HepG2 (cell line): ENCODE measurements at regions not wholly inside any gene's neighbourhood (a gene's known extent, or its start where the extent isn't known, plus 50 kb on each side); places are given as distances from the start of the nearest gene placed in this dataset.

ENCODE experiments used
- AGO1 ChIP-seq: fragments of 200-400 bp; formaldehyde crosslinking; IDR thresholded peaks from 2 replicates; pipeline ENCODE4 v1.6.1; 2017; ENCODE audit warnings: mild to moderate bottlenecking, low read depth, low read length, moderate library complexity; ENCODE audit not compliant: poor library complexity, severe bottlenecking
- IRF1 ChIP-seq: sonication (generic); formaldehyde crosslinking; IDR thresholded peaks from 2 replicates; pipeline ENCODE4 v1.4.0; 2020; ENCODE audit warnings: low read depth, mild to moderate bottlenecking, missing genetic modification reagents
- JDP2 ChIP-seq: sonication (generic); formaldehyde crosslinking; IDR thresholded peaks from 2 replicates; pipeline ENCODE4 v1.8.1; 2022; ENCODE audit warnings: missing genetic modification reagents, borderline replicate concordance
- JUNB ChIP-seq: sonication (generic); formaldehyde crosslinking; IDR thresholded peaks from 2 replicates; pipeline ENCODE4 v1.8.0; 2022; ENCODE audit warnings: missing genetic modification reagents, mild to moderate bottlenecking, borderline replicate concordance
- MED13 ChIP-seq: sonication (generic); formaldehyde crosslinking; IDR thresholded peaks from 2 replicates; pipeline ENCODE4 v1.5.0; 2020; ENCODE audit warnings: missing genetic modification reagents
- NR2F1 ChIP-seq, 2 experiments: fragments of 450-650 bp in 1 of 2; formaldehyde crosslinking in 1 of 2; IDR thresholded peaks; 2 replicates each; pipeline versions ENCODE4 v1.5.0 to v1.6.1; 2016 to 2020; ENCODE audit warnings: mild to moderate bottlenecking in 1 of 2, missing compliant biosample characterization in 1 of 2, missing genetic modification reagents in 1 of 2, moderate library complexity in 1 of 2
- TBX3 ChIP-seq: fragments of 450-650 bp; IDR thresholded peaks from 2 replicates; pipeline ENCODE4 v1.6.1; 2017; ENCODE audit warnings: antibody characterized with exemption, mild to moderate bottlenecking, inconsistent platforms, borderline replicate concordance
- TIGD3 ChIP-seq: sonication (generic); formaldehyde crosslinking; IDR thresholded peaks from 2 replicates; pipeline ENCODE4 v1.5.1; 2020; ENCODE audit warnings: mild to moderate bottlenecking, missing genetic modification reagents, borderline replicate concordance
- TOPORS ChIP-seq: sonication (generic); formaldehyde crosslinking; IDR thresholded peaks from 2 replicates; pipeline ENCODE4 v1.8.0; 2023; ENCODE audit warnings: mild to moderate bottlenecking, missing genetic modification reagents
- ZBTB38 ChIP-seq: sonication (generic); formaldehyde crosslinking; IDR thresholded peaks from 2 replicates; pipeline ENCODE4 v1.5.1; 2020; ENCODE audit warnings: mild to moderate bottlenecking, missing genetic modification reagents
- ZNF180 ChIP-seq: sonication (generic); formaldehyde crosslinking; IDR thresholded peaks from 2 replicates; pipeline ENCODE4 v1.4.0; 2020; ENCODE audit warnings: low read depth, missing genetic modification reagents, borderline replicate concordance
- ZNF768 ChIP-seq: sonication (generic); formaldehyde crosslinking; IDR thresholded peaks from 2 replicates; pipeline ENCODE4 v1.4.0; 2020; ENCODE audit warnings: missing genetic modification reagents
- TF ChIP-seq, protein P1 (sequence below): IDR thresholded peaks from 2 replicates; pipeline ENCODE4 v1.6.1; 2016; ENCODE audit warnings: low read depth, borderline replicate concordance
- TF ChIP-seq, protein P2 (sequence below): sonication (generic); formaldehyde crosslinking; IDR thresholded peaks from 2 replicates; pipeline ENCODE4 v1.4.0; 2020; ENCODE audit warnings: missing genetic modification reagents
- TF ChIP-seq, protein P3 (sequence below): sonication (generic); formaldehyde crosslinking; IDR thresholded peaks from 2 replicates; pipeline ENCODE4 v1.5.1; 2020; ENCODE audit warnings: missing genetic modification reagents, mild to moderate bottlenecking, borderline replicate concordance

DNA sequence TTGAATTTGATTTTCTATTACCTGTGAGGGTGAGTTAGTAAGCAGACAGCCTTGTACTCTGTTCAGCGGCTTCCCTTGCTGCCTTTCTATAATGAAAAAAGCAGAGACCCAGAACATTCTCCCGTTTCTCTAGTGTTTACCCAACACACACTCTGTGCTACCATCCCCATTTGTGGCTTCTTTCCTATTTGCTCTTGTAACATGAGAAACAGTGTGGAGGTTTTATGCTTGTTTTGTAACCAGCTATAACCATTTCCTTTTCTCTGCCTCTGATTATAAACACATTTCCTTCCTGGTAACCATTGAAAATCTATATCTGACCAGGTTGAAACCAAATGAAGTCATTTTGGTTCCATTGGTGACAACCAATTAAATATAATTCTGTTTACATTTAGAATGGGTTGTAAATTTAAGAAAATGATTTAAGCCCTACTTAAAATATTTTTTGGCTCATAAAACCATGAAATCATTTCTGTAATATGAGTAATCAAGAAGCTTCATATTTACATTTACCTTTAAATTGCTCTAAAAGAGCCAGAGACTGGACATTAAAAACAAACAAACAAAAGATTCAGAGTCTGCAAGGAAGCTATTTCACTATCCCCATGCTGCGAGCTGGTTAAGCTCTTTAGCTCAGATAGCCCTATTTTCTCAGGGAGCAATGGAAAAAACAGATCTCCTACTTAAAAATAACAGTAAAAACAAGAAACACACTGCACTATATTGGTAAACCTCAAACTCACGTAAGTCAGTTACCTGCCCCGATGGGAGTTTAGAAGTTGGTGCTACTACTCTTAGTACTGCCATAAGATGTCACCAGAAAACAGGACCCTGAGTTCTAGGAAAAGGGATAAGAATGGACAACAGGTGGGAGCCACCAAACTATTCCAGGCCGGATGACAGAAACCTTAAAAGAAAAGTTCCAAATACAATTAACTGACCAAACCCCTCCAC lies 206.5 kb upstream of the EEA1 start (continued):
- TF ChIP-seq IRF1 (no peak), TOPORS (CRISPR knock-in tag) (no peak), NR2F1 (CRISPR knock-in tag; IDR thresholded peaks at IDR 0.05) (peak in 1 of 2 experiments; percentile 1; a peak in 1 of 4 replicates), TBX3 (peak; percentile 79; the same call in 1 of the 2 replicates), TIGD3 (no peak), ZNF180 (no peak), ZNF768 (CRISPR knock-in tag) (no peak), ZBTB38 (CRISPR knock-in tag) (no peak), JDP2 (CRISPR knock-in tag) (no peak), AGO1 (no peak), MED13 (CRISPR knock-in tag) (no peak), JUNB (CRISPR knock-in tag) (no peak)
- TF ChIP-seq, protein P1, sequence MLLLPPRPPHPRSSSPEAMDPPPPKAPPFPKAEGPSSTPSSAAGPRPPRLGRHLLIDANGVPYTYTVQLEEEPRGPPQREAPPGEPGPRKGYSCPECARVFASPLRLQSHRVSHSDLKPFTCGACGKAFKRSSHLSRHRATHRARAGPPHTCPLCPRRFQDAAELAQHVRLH (CRISPR knock-in tag) = no peak
- TF ChIP-seq, protein P2, sequence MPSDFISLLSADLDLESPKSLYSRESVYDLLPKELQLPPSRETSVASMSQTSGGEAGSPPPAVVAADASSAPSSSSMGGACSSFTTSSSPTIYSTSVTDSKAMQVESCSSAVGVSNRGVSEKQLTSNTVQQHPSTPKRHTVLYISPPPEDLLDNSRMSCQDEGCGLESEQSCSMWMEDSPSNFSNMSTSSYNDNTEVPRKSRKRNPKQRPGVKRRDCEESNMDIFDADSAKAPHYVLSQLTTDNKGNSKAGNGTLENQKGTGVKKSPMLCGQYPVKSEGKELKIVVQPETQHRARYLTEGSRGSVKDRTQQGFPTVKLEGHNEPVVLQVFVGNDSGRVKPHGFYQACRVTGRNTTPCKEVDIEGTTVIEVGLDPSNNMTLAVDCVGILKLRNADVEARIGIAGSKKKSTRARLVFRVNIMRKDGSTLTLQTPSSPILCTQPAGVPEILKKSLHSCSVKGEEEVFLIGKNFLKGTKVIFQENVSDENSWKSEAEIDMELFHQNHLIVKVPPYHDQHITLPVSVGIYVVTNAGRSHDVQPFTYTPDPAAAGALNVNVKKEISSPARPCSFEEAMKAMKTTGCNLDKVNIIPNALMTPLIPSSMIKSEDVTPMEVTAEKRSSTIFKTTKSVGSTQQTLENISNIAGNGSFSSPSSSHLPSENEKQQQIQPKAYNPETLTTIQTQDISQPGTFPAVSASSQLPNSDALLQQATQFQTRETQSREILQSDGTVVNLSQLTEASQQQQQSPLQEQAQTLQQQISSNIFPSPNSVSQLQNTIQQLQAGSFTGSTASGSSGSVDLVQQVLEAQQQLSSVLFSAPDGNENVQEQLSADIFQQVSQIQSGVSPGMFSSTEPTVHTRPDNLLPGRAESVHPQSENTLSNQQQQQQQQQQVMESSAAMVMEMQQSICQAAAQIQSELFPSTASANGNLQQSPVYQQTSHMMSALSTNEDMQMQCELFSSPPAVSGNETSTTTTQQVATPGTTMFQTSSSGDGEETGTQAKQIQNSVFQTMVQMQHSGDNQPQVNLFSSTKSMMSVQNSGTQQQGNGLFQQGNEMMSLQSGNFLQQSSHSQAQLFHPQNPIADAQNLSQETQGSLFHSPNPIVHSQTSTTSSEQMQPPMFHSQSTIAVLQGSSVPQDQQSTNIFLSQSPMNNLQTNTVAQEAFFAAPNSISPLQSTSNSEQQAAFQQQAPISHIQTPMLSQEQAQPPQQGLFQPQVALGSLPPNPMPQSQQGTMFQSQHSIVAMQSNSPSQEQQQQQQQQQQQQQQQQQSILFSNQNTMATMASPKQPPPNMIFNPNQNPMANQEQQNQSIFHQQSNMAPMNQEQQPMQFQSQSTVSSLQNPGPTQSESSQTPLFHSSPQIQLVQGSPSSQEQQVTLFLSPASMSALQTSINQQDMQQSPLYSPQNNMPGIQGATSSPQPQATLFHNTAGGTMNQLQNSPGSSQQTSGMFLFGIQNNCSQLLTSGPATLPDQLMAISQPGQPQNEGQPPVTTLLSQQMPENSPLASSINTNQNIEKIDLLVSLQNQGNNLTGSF = no peak
- TF ChIP-seq, protein P3, sequence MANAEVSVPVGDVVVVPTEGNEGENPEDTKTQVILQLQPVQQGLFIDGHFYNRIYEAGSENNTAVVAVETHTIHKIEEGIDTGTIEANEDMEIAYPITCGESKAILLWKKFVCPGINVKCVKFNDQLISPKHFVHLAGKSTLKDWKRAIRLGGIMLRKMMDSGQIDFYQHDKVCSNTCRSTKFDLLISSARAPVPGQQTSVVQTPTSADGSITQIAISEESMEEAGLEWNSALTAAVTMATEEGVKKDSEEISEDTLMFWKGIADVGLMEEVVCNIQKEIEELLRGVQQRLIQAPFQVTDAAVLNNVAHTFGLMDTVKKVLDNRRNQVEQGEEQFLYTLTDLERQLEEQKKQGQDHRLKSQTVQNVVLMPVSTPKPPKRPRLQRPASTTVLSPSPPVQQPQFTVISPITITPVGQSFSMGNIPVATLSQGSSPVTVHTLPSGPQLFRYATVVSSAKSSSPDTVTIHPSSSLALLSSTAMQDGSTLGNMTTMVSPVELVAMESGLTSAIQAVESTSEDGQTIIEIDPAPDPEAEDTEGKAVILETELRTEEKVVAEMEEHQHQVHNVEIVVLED (CRISPR knock-in tag) = 0 out of 2 replicates have a peak, but pooled peaks have one; percentile 2
